ENCODE measurements at regions not wholly inside any gene's neighbourhood (a gene's known extent, or its start where the extent isn't known, plus 50 kb on each side); places are given as distances from the start of the nearest gene placed in this dataset.

DNA sequence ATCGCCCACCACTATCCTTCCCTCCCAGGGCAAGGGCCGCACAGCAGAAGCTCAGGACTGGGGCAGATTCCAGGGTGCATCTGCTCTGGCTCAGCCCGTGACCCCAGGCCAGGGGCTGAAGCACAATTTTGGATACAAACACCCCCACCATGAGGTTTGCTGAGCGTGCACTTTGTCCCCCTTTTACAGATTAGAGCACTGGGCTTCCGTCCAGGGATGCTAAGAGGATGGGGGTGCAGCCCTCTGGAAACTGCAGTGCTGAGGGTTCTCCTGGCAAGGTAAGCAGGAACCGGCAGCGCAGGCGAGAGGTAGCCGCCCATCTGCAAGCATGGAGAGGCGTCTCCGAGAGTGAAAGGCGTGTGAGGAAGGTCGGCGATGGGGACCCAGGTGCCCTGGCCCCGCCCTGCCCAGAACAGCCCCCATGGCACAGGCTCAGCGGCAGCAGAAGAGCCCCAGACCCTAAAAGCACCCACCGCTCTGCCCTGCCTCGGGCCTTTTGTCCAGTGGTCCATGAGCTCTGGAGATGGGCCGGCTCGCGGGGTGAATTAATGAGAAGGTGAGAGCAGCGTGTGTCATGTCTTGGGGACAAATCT lies 54.5 kb upstream of the OLFM1 start:
- H3K4me3 ChIP-seq (ENCODE audit: low read length), result no peak overlapping the region
- no peaks in the 10 kb centered on the region for H3K9me3 ChIP-seq (ENCODE audit: control insufficient read depth, low read length)
- no peak for DNase-seq (ENCODE audit: low read depth)
- no peak overlapping the region for H3K9ac ChIP-seq (ENCODE audit: low read length)
- H3K4me1 ChIP-seq (ENCODE audit: control insufficient read depth, insufficient read depth, low read length), result no peaks in the 10 kb centered on the region
- peaks cover 36% of the 10 kb centered on the region for H3K27me3 ChIP-seq (replicated peaks; ENCODE audit: control insufficient read depth, insufficient read depth, low read length)
- no peaks in the 10 kb centered on the region for H3K36me3 ChIP-seq (ENCODE audit: control insufficient read depth, insufficient read depth, low read length, severe bottlenecking)

DNA sequence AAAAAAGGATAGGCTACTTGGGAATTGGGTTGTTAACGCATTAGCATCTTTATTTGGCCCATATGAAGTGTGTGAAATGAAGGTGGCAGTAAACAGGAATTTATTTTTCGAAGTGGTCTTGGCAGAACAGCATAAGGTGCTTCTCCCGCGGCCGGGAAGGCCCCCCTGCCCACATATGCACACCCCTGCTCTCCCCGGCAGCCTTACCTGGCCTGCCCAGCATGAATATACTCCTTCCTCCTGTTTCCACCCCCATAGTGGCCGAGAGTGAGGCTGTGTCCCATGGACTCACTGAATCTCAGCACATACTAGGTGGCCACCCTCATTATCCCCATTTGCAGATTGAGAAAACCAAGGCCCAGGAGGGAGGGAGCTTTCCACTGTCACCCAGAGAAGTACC lies 54.0 kb upstream of the OLFM1 start:
- no peaks in the 10 kb centered on the region for H3K9me3 ChIP-seq (ENCODE audit: control insufficient read depth, low read length)
- H3K36me3 ChIP-seq (ENCODE audit: control insufficient read depth, insufficient read depth, low read length, severe bottlenecking), result no peaks in the 10 kb centered on the region
- H3K9ac ChIP-seq (ENCODE audit: low read length), result no peak overlapping the region
- no peaks in the 10 kb centered on the region for H3K4me1 ChIP-seq (ENCODE audit: control insufficient read depth, insufficient read depth, low read length)
- no peak for DNase-seq (ENCODE audit: low read depth)
- H3K27me3 ChIP-seq (replicated peaks; ENCODE audit: control insufficient read depth, insufficient read depth, low read length), result peaks cover 38% of the 10 kb centered on the region
- no peak overlapping the region for H3K4me3 ChIP-seq (ENCODE audit: low read length)

DNA sequence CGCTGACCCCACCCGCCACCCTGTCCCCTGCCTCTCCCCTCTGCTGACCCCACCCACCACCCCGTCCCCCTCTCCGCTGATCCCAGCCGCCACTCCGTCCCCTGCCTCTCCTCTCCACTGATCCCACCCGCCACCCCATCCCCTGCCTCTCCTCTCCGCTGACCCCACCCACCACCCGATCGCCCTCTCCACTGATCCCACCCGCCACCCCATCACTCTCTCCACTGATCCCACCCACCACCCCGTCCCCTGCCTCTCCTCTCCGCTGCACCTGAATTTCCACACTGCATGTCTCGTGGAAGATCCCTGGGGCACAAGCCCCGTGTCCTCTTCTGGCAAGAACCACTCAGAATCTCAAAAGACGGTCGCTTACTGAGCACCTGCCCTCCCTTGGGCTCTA lies 53.4 kb upstream of the OLFM1 start:
- Histone ChIP-seq H3K9me3 (ENCODE audit: control insufficient read depth, low read length) (no peaks in the 10 kb centered on the region), H3K4me1 (ENCODE audit: control insufficient read depth, insufficient read depth, low read length) (no peaks in the 10 kb centered on the region), H3K36me3 (ENCODE audit: control insufficient read depth, insufficient read depth, low read length, severe bottlenecking) (no peaks in the 10 kb centered on the region), H3K27me3 (replicated peaks; ENCODE audit: control insufficient read depth, insufficient read depth, low read length) (peaks cover 45% of the 10 kb centered on the region), H3K9ac (ENCODE audit: low read length) (no peak overlapping the region), H3K4me3 (ENCODE audit: low read length) (no peak overlapping the region)
- no peak for DNase-seq (ENCODE audit: low read depth)

DNA sequence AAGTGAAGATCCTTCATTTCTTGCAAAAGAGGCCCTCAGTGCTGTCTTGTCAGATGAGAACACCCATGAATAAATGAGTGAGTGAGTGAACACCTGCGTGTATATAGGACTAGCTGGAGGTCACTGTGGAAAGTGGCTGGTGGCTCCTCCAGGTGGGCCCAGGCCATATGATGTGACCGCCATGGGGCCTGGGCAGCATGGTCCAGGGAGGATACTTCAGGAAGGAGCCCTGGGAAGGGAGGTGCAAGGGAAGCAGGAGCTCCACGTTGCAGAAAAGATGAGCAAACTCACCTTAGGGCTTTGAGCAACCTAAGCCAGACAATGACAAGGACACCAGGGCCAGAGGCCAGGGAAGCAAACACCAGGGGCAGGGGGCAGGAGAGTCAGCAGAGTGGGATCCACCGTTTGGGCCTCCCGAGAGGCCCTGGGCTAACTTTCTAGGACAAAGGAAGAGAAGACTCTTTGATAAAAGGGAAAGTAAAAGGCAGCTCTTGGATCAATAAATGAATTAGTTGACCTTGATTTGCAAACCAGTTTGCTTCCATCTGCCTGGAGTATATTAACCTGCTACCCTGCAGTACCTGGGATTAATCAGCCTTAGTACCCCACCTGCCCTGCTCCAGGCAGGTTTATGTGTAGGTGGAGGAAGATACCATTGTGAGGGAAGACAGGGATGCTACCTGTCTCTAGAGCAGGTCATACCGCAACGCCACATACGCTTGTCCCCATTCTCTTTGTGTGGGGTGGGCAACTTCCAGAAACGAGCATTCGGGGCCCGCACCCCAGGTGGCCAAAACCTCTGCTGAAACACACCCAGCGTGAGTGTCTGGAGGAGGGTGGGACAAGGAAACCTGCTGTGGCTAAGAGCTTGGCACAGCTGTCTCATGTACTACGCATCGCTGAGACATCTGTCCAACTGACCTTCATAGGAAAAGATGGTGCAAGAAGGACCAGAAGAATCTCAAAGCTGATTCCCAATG lies 51.4 kb upstream of the OLFM1 start:
- Histone ChIP-seq H3K36me3 (ENCODE audit: control insufficient read depth, insufficient read depth, low read length, severe bottlenecking) (no peaks in the 10 kb centered on the region), H3K9me3 (ENCODE audit: control insufficient read depth, low read length) (no peaks in the 10 kb centered on the region), H3K27me3 (replicated peaks; ENCODE audit: control insufficient read depth, insufficient read depth, low read length) (peaks cover 52% of the 10 kb centered on the region), H3K4me3 (ENCODE audit: low read length) (no peak overlapping the region), H3K4me1 (ENCODE audit: control insufficient read depth, insufficient read depth, low read length) (no peaks in the 10 kb centered on the region), H3K9ac (ENCODE audit: low read length) (no peak overlapping the region)
- DNase-seq (ENCODE audit: low read depth), result no peak

DNA sequence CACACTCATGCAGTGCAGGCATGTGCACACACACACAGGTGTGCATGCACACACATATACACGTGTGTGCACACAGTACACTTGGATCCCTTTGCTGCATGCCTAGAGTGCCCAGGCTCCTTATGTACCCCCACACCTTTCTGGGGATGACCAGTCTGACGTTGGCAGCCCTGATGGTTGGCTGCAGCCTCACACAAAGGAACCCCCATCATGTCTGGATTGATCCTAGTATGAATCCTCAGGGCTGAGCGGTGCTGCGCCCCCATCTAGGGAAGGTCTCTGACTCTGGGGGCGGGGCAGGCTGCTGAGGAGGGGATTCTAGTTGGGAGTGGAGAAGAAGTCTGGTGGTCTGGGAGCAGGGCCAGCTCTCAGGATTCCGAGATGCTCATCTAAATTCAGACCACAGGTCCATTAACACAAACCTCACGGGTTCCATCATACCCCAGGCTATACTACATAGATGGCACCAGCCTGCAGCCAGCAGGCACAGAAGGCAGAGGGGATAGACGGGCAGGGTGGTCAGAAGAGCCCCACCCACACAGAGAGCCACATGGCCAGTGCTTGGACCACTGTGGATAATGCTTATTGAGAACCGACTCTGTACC lies 50.5 kb upstream of the OLFM1 start:
- Histone ChIP-seq H3K36me3 (ENCODE audit: control insufficient read depth, insufficient read depth, low read length, severe bottlenecking) (no peaks in the 10 kb centered on the region), H3K9me3 (ENCODE audit: control insufficient read depth, low read length) (peaks cover 6% of the 10 kb centered on the region), H3K9ac (ENCODE audit: low read length) (no peak overlapping the region), H3K27me3 (replicated peaks; ENCODE audit: control insufficient read depth, insufficient read depth, low read length) (peaks cover 59% of the 10 kb centered on the region), H3K4me1 (ENCODE audit: control insufficient read depth, insufficient read depth, low read length) (no peaks in the 10 kb centered on the region), H3K4me3 (ENCODE audit: low read length) (no peak overlapping the region)
- no peak for DNase-seq (ENCODE audit: low read depth)

DNA sequence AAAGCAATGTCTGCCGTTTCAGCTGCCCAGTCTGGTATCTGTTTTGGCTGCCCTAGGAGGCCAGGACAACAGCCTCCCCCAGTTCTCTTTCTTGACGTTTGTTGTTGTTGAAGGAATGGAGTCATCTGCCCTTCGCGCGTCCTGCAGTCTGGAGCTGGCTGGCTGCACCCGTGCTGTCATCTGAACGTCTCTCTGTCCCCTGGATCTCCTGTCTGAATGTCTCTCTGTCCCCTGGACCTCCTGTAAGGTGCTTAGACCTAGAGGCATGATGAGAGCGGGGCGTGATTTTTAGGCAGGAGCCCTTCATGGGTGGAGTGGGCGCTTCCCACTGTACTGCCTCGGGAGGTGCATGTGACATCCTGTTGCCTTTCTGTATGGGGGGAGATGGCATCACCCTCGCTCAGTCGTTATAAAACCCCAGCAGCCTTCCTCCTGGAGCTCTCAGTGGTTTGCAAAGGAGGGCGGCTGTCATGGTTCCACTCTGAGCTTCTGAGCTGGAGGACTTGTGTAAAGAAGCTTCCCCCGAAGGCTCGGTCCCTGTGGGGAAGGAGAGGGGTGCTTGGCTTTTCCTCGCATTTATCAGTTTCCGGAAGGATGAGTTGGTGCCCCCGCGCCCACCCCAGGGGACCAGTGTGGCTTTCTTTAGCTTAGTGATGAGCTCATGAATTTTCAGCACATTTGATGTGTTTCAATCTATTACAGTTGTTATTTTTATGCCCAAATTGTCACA lies 49.8 kb upstream of the OLFM1 start:
- no peak for DNase-seq (ENCODE audit: low read depth)
- H3K27me3 ChIP-seq (replicated peaks; ENCODE audit: control insufficient read depth, insufficient read depth, low read length), result peaks cover 60% of the 10 kb centered on the region
- H3K36me3 ChIP-seq (ENCODE audit: control insufficient read depth, insufficient read depth, low read length, severe bottlenecking), result no peaks in the 10 kb centered on the region
- no peak overlapping the region for H3K4me3 ChIP-seq (ENCODE audit: low read length)
- H3K4me1 ChIP-seq (ENCODE audit: control insufficient read depth, insufficient read depth, low read length), result no peaks in the 10 kb centered on the region
- no peak overlapping the region for H3K9ac ChIP-seq (ENCODE audit: low read length)
- H3K9me3 ChIP-seq (ENCODE audit: control insufficient read depth, low read length), result peaks cover 6% of the 10 kb centered on the region

Data from adipocyte (in vitro differentiated cells).